ENCODE measurements at regions not wholly inside any gene's neighbourhood (a gene's known extent, or its start where the extent isn't known, plus 50 kb on each side); places are given as distances from the start of the nearest gene placed in this dataset.
"Not testable (repeated sequence)": the region's sequence is repeated elsewhere in the genome, so short reads cannot be mapped to it uniquely, and the experiment has no call there.

GRCh38 chr5:159804121-159804520 lies 112.2 kb upstream of the ADRA1B start:
- no peak overlapping the region for H3K4me3 ChIP-seq
- no peak for DNase-seq (ENCODE audit: low spot score in 2 of 2)
- H3K27me3 ChIP-seq, result no peaks in the 10 kb centered on the region
- no peaks in the 10 kb centered on the region for H3K9me3 ChIP-seq
- TF ChIP-seq POLR2A (IDR thresholded peaks at IDR 0.05), result no peak
- no peak for TF ChIP-seq CTCF (IDR thresholded peaks at IDR 0.05)
- TF ChIP-seq POLR2AphosphoS5 (IDR thresholded peaks at IDR 0.05), result no peak
- H3K27ac ChIP-seq, result no peak overlapping the region
- H3K36me3 ChIP-seq, result no peaks in the 10 kb centered on the region
- no peaks in the 10 kb centered on the region for H3K4me1 ChIP-seq
- intact Hi-C loops (cut with DNase I; ENCODE audit: low total_unique reads), result no loop called here

- no peak overlapping the region for H3K27ac ChIP-seq
- no peaks in the 10 kb centered on the region for H3K27me3 ChIP-seq
- H3K4me3 ChIP-seq, result no peak overlapping the region
- no peaks in the 10 kb centered on the region for H3K36me3 ChIP-seq
- intact Hi-C loops (cut with DNase I; ENCODE audit: low total_unique reads), result no loop called here
- H3K9me3 ChIP-seq, result no peaks in the 10 kb centered on the region
- no peak for DNase-seq (ENCODE audit: low spot score in 2 of 2)
- no peak for TF ChIP-seq POLR2A (IDR thresholded peaks at IDR 0.05)
- TF ChIP-seq CTCF (IDR thresholded peaks at IDR 0.05), result no peak
- no peak for TF ChIP-seq POLR2AphosphoS5 (IDR thresholded peaks at IDR 0.05)
- no peaks in the 10 kb centered on the region for H3K4me1 ChIP-seq
Observed at GRCh38 chr5:159805021-159805420, 111.3 kb upstream of the ADRA1B start.

GRCh38 chr5:159807135-159807534 lies 109.1 kb upstream of the ADRA1B start:
- H3K4me1 ChIP-seq, result not testable (repeated sequence)

GRCh38 chr5:159807586-159807985 lies 108.7 kb upstream of the ADRA1B start:
- no peaks in the 10 kb centered on the region for H3K27me3 ChIP-seq
- intact Hi-C loops (cut with DNase I; ENCODE audit: low total_unique reads), result no loop called here
- H3K4me3 ChIP-seq, result no peak overlapping the region
- no peaks in the 10 kb centered on the region for H3K4me1 ChIP-seq
- no peak overlapping the region for H3K27ac ChIP-seq
- no peak for TF ChIP-seq POLR2A (IDR thresholded peaks at IDR 0.05)
- no peak for TF ChIP-seq CTCF (IDR thresholded peaks at IDR 0.05)
- no peak for TF ChIP-seq POLR2AphosphoS5 (IDR thresholded peaks at IDR 0.05)
- peaks cover 0 to 4% of the 10 kb centered on the region in 2 donors for H3K9me3 ChIP-seq
- H3K36me3 ChIP-seq, result no peaks in the 10 kb centered on the region
- DNase-seq (ENCODE audit: low spot score in 2 of 2), result no peak

More at GRCh38 chr5:159807135-159807534, 109.1 kb upstream of the ADRA1B start:
- DNase-seq (ENCODE audit: low spot score in 2 of 2); H3K36me3 ChIP-seq; H3K4me3 ChIP-seq; H3K9me3 ChIP-seq; H3K27ac ChIP-seq; intact Hi-C loops (cut with DNase I; ENCODE audit: low total_unique reads); H3K27me3 ChIP-seq: not testable (repeated sequence)

- TF ChIP-seq POLR2A (IDR thresholded peaks at IDR 0.05), result no peak
- TF ChIP-seq CTCF (IDR thresholded peaks at IDR 0.05), result no peak
- TF ChIP-seq POLR2AphosphoS5 (IDR thresholded peaks at IDR 0.05), result no peak
Observed at GRCh38 chr5:159811712-159812111, 104.6 kb upstream of the ADRA1B start.

GRCh38 chr5:159812759-159813158 lies 103.5 kb upstream of the ADRA1B start:
- H3K4me3 ChIP-seq; H3K4me1 ChIP-seq; H3K27ac ChIP-seq; H3K36me3 ChIP-seq; intact Hi-C loops (cut with DNase I; ENCODE audit: low total_unique reads); DNase-seq (ENCODE audit: low spot score in 2 of 2); H3K27me3 ChIP-seq; H3K9me3 ChIP-seq: not testable (repeated sequence)

More at GRCh38 chr5:159811712-159812111, 104.6 kb upstream of the ADRA1B start:
- peaks cover 0 to 4% of the 10 kb centered on the region in 2 donors for H3K9me3 ChIP-seq
- no peak for DNase-seq (ENCODE audit: low spot score in 2 of 2)
- H3K36me3 ChIP-seq, result no peaks in the 10 kb centered on the region
- H3K4me3 ChIP-seq, result no peak overlapping the region
- intact Hi-C loops (cut with DNase I; ENCODE audit: low total_unique reads), result no loop called here
- H3K4me1 ChIP-seq, result no peaks in the 10 kb centered on the region
- H3K27ac ChIP-seq, result no peak overlapping the region
- no peaks in the 10 kb centered on the region for H3K27me3 ChIP-seq

Data from breast epithelium (tissue), 4 donors.